CD8-positive, alpha-beta memory T cell (primary cell): ENCODE measurements at regions not wholly inside any gene's neighbourhood (a gene's known extent, or its start where the extent isn't known, plus 50 kb on each side); places are given as distances from the start of the nearest gene placed in this dataset.

Source experiments
- CTCF ChIA-PET: fragments of 350-600 bp; sonication (Branson Sonifier 250); formaldehyde crosslinking; loops from one replicate; lab custom pipeline; 2021; ENCODE audit warnings: antibody characterized with exemption; lab: Charles Lee
- POLR2A ChIA-PET: fragments of 350-600 bp; sonication (Branson Sonifier 250); formaldehyde crosslinking; loops from one replicate; lab custom pipeline; 2021; ENCODE audit warnings: antibody characterized with exemption; lab: Charles Lee
- DNase-seq, 5 donors: peaks; one replicate each; pipeline versions ENCODE4 v3.0.0 to v3.0.0-alpha.2; 2020 to 2022; ENCODE audit warnings: mixed read lengths in 1 of 5
- H3K27ac ChIP-seq: one replicate; pipeline ENCODE4 v1.7.0; 2013; ENCODE audit warnings: low read depth, mild to moderate bottlenecking, low read length, moderate library complexity
- H3K27me3 ChIP-seq: 2 replicates; pipeline ENCODE4 v1.7.0; 2013; ENCODE audit warnings: low read length, mild to moderate bottlenecking; ENCODE audit not compliant: insufficient read depth, poor library complexity, severe bottlenecking
- H3K36me3 ChIP-seq: 2 replicates; pipeline ENCODE4 v1.7.0; 2013; ENCODE audit warnings: mild to moderate bottlenecking, low read length, moderate library complexity; ENCODE audit not compliant: insufficient read depth
- H3K4me1 ChIP-seq: 2 replicates; pipeline ENCODE4 v1.7.0; 2013; ENCODE audit warnings: mild to moderate bottlenecking, low read length, moderate library complexity; ENCODE audit not compliant: insufficient read depth
- H3K4me3 ChIP-seq: 2 replicates; pipeline ENCODE4 v1.7.0; 2013; ENCODE audit warnings: mild to moderate bottlenecking, low read length
- H3K9me3 ChIP-seq: 2 replicates; pipeline ENCODE4 v1.7.0; 2013; ENCODE audit warnings: mild to moderate bottlenecking, low read length
- H3K27ac Mint-ChIP-seq, 8 donors: one replicate each; pipeline ENCODE4 v1.8.0; 2020 to 2021; ENCODE audit warnings: mixed read lengths in 8 of 8, mild to moderate bottlenecking in 6 of 8, inconsistent platforms in 3 of 8, moderate library complexity in 3 of 8
- H3K27me3 Mint-ChIP-seq, 2 donors: one replicate each; pipeline ENCODE4 v1.8.0; 2020 to 2021; ENCODE audit warnings: mixed read lengths in 2 of 2, mild to moderate bottlenecking in 1 of 2, moderate library complexity in 1 of 2
- H3K36me3 Mint-ChIP-seq, 3 donors: one replicate each; pipeline ENCODE4 v1.8.0; 2020 to 2021; ENCODE audit warnings: mixed read lengths in 3 of 3, inconsistent platforms in 1 of 3, mild to moderate bottlenecking in 1 of 3
- H3K4me1 Mint-ChIP-seq, 3 donors: one replicate each; pipeline ENCODE4 v1.8.0; 2020 to 2021; ENCODE audit warnings: mixed read lengths in 3 of 3, inconsistent platforms in 1 of 3, mild to moderate bottlenecking in 1 of 3
- H3K4me3 Mint-ChIP-seq, 7 donors: one replicate each; pipeline ENCODE4 v1.8.0; 2020 to 2021; ENCODE audit warnings: mixed read lengths in 7 of 7, mild to moderate bottlenecking in 6 of 7, moderate library complexity in 4 of 7, inconsistent platforms in 2 of 7
- H3K9me3 Mint-ChIP-seq, 5 donors: one replicate each; pipeline ENCODE4 v1.8.0; 2020 to 2022; ENCODE audit warnings: mixed read lengths in 5 of 5, mild to moderate bottlenecking in 3 of 5, moderate library complexity in 2 of 5, inconsistent platforms in 1 of 5

DNA sequence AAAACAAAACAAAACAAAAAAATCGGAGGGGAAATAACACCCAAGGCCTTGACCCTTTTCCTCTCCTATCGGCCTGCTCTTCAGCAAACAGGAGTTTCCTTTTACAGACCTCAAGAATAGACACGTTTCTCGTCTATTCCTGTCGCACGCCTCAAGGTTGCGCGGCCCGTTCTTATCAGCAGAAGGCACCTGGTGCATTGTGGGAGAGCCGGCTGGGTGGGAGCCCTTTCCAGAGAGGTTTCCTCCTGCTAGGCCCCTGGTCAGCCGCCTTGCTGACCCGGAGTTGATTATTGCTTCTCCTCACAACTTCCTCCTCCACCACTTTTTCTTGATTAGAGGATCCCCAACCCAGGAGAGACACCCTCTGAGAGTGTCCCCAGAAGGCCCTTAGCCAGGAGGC is 497.3 kb downstream of the MIAT start:
- no peak for DNase-seq
- Mint-ChIP-seq H3K4me1 (peaks cover 0 to 6% (median 2%) of the 10 kb centered on the region in 3 donors), H3K27me3 (peaks cover 11 to 39% of the 10 kb centered on the region in 2 donors), H3K4me3 (no peak overlapping the region), H3K9me3 (peaks cover 0 to 13% (median 5%) of the 10 kb centered on the region in 5 donors), H3K27ac (no peak overlapping the region), H3K36me3 (no peaks in the 10 kb centered on the region)
- no peaks in the 10 kb centered on the region for H3K36me3 ChIP-seq
- no peaks in the 10 kb centered on the region for H3K27me3 ChIP-seq
- no peak overlapping the region for H3K27ac ChIP-seq
- ChIA-PET CTCF (no interaction called here), POLR2A (no interaction called here)
- no peak overlapping the region for H3K4me3 ChIP-seq
- H3K9me3 ChIP-seq, result no peaks in the 10 kb centered on the region
- H3K4me1 ChIP-seq, result no peaks in the 10 kb centered on the region

DNA sequence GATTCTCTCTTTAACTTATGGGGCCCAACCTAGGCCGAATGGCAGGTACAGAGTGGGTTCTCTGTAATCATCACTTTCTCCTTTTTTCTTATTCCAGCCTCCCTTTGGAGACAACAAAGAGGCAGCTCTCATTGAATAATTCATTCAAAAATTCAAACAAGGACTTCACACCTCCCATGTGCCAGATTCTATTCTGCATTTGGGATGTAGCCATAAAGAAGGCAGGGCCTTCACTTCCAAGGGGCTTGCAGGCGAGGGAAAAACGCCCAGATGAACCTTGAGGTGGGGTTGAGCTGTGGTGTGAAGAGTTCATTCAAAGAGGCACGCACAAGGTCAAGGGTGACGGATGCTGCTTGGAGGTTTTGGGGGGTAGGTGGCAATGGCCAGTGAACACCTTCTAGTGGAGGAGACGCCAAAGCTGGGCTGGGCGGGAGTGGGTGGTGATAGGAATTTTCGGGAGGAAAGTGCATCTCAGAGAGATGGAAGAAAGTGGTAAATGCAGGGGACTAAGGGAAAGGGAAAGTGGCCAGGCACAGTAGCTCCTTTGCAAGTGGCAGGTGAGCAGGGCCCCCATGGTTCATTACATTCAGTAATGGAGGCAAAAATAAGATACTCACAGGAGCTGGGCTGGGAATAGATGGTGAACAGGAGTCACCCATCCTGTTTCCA is 499.6 kb downstream of the MIAT start:
- ChIA-PET POLR2A (no interaction called here), CTCF (no interaction called here)
- no peak overlapping the region for H3K4me3 Mint-ChIP-seq
- no peaks in the 10 kb centered on the region for H3K4me1 Mint-ChIP-seq
- Histone ChIP-seq H3K4me1 (no peaks in the 10 kb centered on the region), H3K27me3 (no peaks in the 10 kb centered on the region), H3K4me3 (no peak overlapping the region), H3K27ac (no peak overlapping the region), H3K36me3 (no peaks in the 10 kb centered on the region), H3K9me3 (no peaks in the 10 kb centered on the region)
- no peak overlapping the region for H3K27ac Mint-ChIP-seq
- H3K36me3 Mint-ChIP-seq, result no peaks in the 10 kb centered on the region
- H3K9me3 Mint-ChIP-seq, result peaks cover 0 to 12% (median 5%) of the 10 kb centered on the region in 5 donors
- H3K27me3 Mint-ChIP-seq, result peaks cover 11 to 32% of the 10 kb centered on the region in 2 donors
- DNase-seq, result no peak

DNA sequence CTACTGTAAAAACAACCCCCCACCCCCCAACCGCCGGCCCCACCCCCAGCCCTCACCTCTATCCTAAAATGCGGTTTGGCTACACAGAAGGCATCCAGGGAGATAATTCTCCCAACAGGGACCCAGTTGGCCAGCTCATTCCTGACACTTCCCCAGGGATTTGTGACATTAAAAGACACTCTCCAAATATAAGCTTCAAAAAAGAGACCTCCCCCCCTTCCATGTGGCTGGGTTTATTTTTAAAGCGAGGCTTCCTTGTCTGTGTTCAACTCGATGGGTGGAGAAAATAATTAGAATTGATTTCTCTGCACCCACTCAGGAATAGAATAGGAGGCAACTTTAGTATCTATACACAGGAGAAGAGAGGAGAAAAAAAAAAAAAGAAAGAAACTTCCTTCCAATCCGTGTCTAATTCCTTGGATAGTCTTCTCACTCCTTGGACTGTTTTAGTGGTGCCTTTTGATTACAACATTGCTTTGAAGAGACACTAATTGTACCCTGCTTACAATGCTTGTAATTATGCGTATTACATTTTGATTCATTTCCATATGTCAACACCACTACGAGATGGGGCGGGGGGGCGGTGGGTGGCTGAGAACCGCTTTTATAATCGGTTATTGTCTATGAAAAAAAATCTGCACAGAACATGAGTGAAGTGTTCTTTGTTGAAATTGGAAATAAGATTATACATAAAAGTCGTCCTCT is 500.4 kb downstream of the MIAT start:
- Mint-ChIP-seq H3K27me3 (peaks cover 11 to 32% of the 10 kb centered on the region in 2 donors), H3K4me1 (no peaks in the 10 kb centered on the region), H3K9me3 (peaks cover 2 to 7% (median 3%) of the 10 kb centered on the region in 5 donors), H3K36me3 (no peaks in the 10 kb centered on the region), H3K4me3 (no peak overlapping the region), H3K27ac (no peak overlapping the region)
- no peaks in the 10 kb centered on the region for H3K9me3 ChIP-seq
- ChIA-PET CTCF (no interaction called here), POLR2A (no interaction called here)
- no peaks in the 10 kb centered on the region for H3K36me3 ChIP-seq
- H3K27ac ChIP-seq, result no peak overlapping the region
- H3K27me3 ChIP-seq, result no peaks in the 10 kb centered on the region
- H3K4me1 ChIP-seq, result no peaks in the 10 kb centered on the region
- no peak overlapping the region for H3K4me3 ChIP-seq
- DNase-seq, result no peak

DNA sequence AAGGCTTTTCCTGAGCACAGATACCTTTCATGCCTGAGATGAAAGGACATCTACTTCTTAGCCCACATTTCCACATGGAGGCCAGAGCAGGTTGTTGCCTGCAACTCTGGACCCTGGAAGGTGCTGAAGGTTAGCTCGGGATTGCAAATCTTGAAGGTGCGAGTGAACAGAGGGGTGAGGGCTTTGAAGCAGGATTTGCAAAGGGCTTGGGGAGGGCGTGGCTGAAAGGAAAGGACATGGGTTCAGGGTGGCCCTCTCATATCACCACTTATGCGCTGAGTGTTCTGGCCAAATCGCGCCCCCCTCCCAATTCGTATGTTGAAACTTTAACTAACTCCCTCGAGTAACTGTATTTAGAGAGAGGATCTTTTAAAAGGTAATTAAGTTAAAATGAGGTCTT is 501.6 kb downstream of the MIAT start:
- no peak overlapping the region for H3K27ac Mint-ChIP-seq
- no peak overlapping the region for H3K27ac ChIP-seq
- no peaks in the 10 kb centered on the region for H3K36me3 Mint-ChIP-seq
- H3K36me3 ChIP-seq, result no peaks in the 10 kb centered on the region
- H3K4me3 Mint-ChIP-seq, result no peak overlapping the region
- H3K4me1 ChIP-seq, result no peaks in the 10 kb centered on the region
- POLR2A ChIA-PET, result no interaction called here
- DNase-seq, result no peak
- peaks cover 11 to 28% of the 10 kb centered on the region in 2 donors for H3K27me3 Mint-ChIP-seq
- no peaks in the 10 kb centered on the region for H3K4me1 Mint-ChIP-seq
- CTCF ChIA-PET, result no interaction called here
- no peak overlapping the region for H3K4me3 ChIP-seq
- peaks cover 0 to 2% (median 0%) of the 10 kb centered on the region in 5 donors for H3K9me3 Mint-ChIP-seq
- no peaks in the 10 kb centered on the region for H3K27me3 ChIP-seq
- no peaks in the 10 kb centered on the region for H3K9me3 ChIP-seq

DNA sequence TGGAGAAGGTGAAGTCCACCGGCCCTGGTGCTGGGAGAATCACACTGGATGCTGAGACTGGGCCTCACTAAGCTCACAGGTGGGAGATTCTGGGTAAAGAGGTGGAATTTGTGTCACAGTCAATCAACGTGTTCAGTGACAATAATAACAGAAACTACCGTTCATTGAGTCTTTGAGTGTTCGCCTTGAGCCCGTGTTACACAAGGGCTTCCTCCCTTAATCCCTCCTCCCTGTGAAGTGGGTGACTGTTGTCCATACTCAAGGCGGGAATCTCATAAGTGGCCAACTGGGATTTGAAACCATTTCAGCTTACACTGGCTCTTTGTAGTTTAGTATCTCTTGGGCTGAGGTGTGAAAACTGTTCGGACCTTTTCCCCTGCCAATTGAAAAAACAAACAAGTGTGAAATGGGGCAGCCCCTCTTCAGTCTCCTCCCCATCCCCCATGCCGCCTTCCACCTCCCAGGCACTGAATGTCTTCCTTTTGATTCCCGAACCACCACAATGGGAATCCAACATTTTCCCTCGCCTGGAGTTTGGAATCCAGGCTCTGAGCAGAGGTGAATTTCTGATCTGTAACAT is 502.4 kb downstream of the MIAT start:
- POLR2A ChIA-PET, result no interaction called here
- no peaks in the 10 kb centered on the region for H3K36me3 Mint-ChIP-seq
- CTCF ChIA-PET, result no interaction called here

DNA sequence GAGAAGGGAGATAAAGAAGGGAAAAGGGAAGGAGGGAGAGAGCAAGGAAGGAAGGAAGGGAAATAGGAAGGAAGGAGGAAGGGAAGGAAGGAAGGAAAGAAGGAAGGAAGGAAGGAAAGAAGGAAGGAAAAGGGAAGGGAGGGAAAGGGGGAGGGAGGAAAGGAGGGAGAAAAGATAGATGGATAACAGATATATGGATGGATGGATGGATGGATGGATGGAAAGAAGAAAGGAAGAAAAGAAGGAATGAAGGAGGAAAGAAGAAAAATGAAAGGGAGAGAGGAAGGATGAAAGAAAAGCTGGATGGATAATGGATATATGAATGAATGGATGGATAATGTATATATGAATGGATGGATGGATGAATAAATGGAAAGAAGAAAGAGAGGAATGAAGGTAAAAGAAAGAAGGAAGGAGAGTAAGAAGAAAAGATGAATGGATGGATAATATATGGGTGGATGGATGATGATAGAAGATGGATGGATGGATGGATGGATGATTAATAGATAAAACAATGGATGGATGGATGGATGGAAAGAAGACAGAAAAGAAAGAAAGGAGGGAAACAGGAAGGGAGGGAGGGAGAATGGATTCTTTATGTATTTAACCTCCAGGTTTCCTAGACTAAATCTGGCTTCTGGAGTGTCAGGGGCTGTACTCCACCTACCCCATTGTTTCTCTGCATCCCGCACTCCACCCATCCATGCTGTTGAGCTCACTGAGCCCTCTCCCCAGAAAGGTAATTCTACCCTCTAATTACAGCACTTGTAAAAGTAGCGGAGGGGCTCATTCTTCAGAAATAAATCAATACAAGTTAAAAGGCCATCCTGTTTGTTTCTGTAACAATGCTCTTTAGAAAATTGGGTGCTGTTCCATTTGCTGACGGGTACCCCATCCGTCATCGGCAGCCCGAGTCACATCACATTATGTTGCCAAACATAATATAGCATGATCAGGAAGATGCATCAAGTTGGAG is 506.1 kb downstream of the MIAT start:
- H3K4me1 ChIP-seq, result no peaks in the 10 kb centered on the region
- Mint-ChIP-seq H3K4me3 (no peak overlapping the region), H3K27me3 (peaks cover 11 to 13% of the 10 kb centered on the region in 2 donors), H3K4me1 (no peaks in the 10 kb centered on the region), H3K27ac (no peak overlapping the region), H3K9me3 (peaks cover 0 to 2% (median 0%) of the 10 kb centered on the region in 5 donors), H3K36me3 (no peaks in the 10 kb centered on the region)
- POLR2A ChIA-PET, result no interaction called here
- no peak overlapping the region for H3K27ac ChIP-seq
- CTCF ChIA-PET, result no interaction called here
- H3K4me3 ChIP-seq, result no peak overlapping the region
- no peaks in the 10 kb centered on the region for H3K9me3 ChIP-seq
- no peak for DNase-seq
- H3K27me3 ChIP-seq, result no peaks in the 10 kb centered on the region
- H3K36me3 ChIP-seq, result no peaks in the 10 kb centered on the region

More for the DNA sequence above, 502.4 kb downstream of the MIAT start:
- Mint-ChIP-seq H3K4me3 (no peak overlapping the region), H3K27me3 (peaks cover 10 to 28% of the 10 kb centered on the region in 2 donors), H3K4me1 (no peaks in the 10 kb centered on the region), H3K27ac (no peak overlapping the region), H3K9me3 (peaks cover 0 to 2% (median 0%) of the 10 kb centered on the region in 5 donors)
- Histone ChIP-seq H3K9me3 (no peaks in the 10 kb centered on the region), H3K27me3 (no peaks in the 10 kb centered on the region), H3K27ac (no peak overlapping the region), H3K36me3 (no peaks in the 10 kb centered on the region), H3K4me1 (no peaks in the 10 kb centered on the region), H3K4me3 (no peak overlapping the region)
- DNase-seq, result no peak

DNA sequence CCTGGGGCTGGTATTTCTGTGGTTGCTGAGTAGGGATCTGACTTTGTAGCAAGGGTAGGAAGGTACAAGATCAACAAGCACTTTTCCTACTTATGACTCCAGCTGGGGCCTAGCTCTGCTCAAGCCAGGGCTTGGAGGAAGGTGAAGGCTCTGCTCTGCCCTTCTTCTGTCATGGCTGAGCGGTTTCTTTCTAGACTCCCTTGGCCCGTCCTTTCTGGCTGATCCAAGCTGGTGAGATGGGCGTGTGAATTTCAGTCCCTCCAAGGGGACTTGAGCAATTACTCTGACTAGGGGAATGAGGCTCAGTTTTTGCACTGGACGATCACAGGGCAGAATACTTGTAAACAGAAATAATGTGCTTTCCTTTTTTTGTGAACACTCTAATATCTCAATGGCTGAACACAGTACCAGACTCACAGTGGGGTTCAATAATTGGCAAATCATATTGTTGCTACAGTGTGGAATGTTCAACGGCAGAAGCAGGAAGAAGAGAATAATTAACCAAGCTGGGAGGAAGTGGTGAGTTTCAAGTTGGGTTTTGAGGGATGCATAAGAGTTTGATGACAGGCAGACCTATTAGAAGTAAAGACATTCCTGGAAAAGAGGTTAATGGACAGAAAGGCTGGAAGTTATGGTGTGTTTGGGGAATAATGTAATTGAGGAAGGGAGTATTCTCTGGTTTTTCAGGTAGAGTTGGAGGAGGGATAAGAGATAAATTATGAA is 507.6 kb downstream of the MIAT start:
- Histone ChIP-seq H3K4me1 (no peaks in the 10 kb centered on the region), H3K9me3 (no peaks in the 10 kb centered on the region), H3K27ac (no peak overlapping the region), H3K27me3 (no peaks in the 10 kb centered on the region), H3K4me3 (no peak overlapping the region), H3K36me3 (no peaks in the 10 kb centered on the region)
- ChIA-PET CTCF (no interaction called here), POLR2A (no interaction called here)
- no peaks in the 10 kb centered on the region for H3K4me1 Mint-ChIP-seq
- H3K9me3 Mint-ChIP-seq, result peaks cover 0 to 2% (median 0%) of the 10 kb centered on the region in 5 donors
- no peak overlapping the region for H3K4me3 Mint-ChIP-seq
- peaks cover 11 to 13% of the 10 kb centered on the region in 2 donors for H3K27me3 Mint-ChIP-seq
- H3K27ac Mint-ChIP-seq, result no peak overlapping the region
- no peaks in the 10 kb centered on the region for H3K36me3 Mint-ChIP-seq
- no peak for DNase-seq
